HFFc6 (cell line): ENCODE measurements at regions not wholly inside any gene's neighbourhood (a gene's known extent, or its start where the extent isn't known, plus 50 kb on each side); places are given as distances from the start of the nearest gene placed in this dataset.
A peak's percentile ranks its signal among the peaks of the same experiment; 100 is the strongest.
"Not testable (repeated sequence)": the region's sequence is repeated elsewhere in the genome, so short reads cannot be mapped to it uniquely, and the experiment has no call there.

Experiments
- DNase-seq: peaks from one replicate; pipeline ENCODE4 v3.0.0-alpha.2; 2018
- H3K27ac Mint-ChIP-seq: 2 replicates; pipeline ENCODE4 v1.8.0; 2020; ENCODE audit warnings: mild to moderate bottlenecking, mixed read lengths
- H3K27me3 Mint-ChIP-seq: 2 replicates; pipeline ENCODE4 v1.8.0; 2021; ENCODE audit warnings: mild to moderate bottlenecking, moderate library complexity, mixed read lengths; ENCODE audit not compliant: insufficient read depth
- H3K36me3 Mint-ChIP-seq: 2 replicates; pipeline ENCODE4 v1.8.0; 2021; ENCODE audit warnings: low read depth, mixed read lengths
- H3K4me1 Mint-ChIP-seq: 2 replicates; pipeline ENCODE4 v1.8.0; 2020; ENCODE audit warnings: low read depth, mixed read lengths
- H3K4me3 Mint-ChIP-seq: 2 replicates; pipeline ENCODE4 v1.8.0; 2020; ENCODE audit warnings: mild to moderate bottlenecking, moderate library complexity, mixed read lengths
- H3K9me3 Mint-ChIP-seq: 2 replicates; pipeline ENCODE4 v1.8.0; 2020; ENCODE audit warnings: mild to moderate bottlenecking, mixed read lengths
- CTCF ChIP-seq: fragments of 200-600 bp; sonication (generic); IDR thresholded peaks from 2 replicates; pipeline ENCODE4 v1.5.0; 2021; ENCODE audit warnings: antibody characterized with exemption, mild to moderate bottlenecking

- Mint-ChIP-seq H3K4me3 (no peak overlapping the region), H3K4me1 (no peaks in the 10 kb centered on the region), H3K36me3 (no peaks in the 10 kb centered on the region), H3K27ac (no peak overlapping the region), H3K27me3 (peaks cover 22% of the 10 kb centered on the region), H3K9me3 (no peaks in the 10 kb centered on the region)
- DNase-seq: no peak
- 0 out of 2 replicates have a peak, but pooled peaks have one; percentile 19 for TF ChIP-seq CTCF
Measured at GRCh38 chr1:38152351-38153065, 105.9 kb upstream of the POU3F1 start.

GRCh38 chr1:38151399-38151798, 104.8 kb upstream of the POU3F1 start:
- H3K27ac Mint-ChIP-seq: no peak overlapping the region
- no peak for DNase-seq
- H3K4me3 Mint-ChIP-seq: no peak overlapping the region
- peaks cover 2% of the 10 kb centered on the region; the same call in 1 of the 2 replicates for H3K9me3 Mint-ChIP-seq
- no peak for TF ChIP-seq CTCF
- peaks cover 22% of the 10 kb centered on the region for H3K27me3 Mint-ChIP-seq
- H3K4me1 Mint-ChIP-seq: no peaks in the 10 kb centered on the region
- H3K36me3 Mint-ChIP-seq: no peaks in the 10 kb centered on the region

GRCh38 chr1:38146079-38146478, 99.5 kb upstream of the POU3F1 start:
- not testable (repeated sequence) for H3K27ac Mint-ChIP-seq, H3K36me3 Mint-ChIP-seq, DNase-seq, H3K4me1 Mint-ChIP-seq, H3K9me3 Mint-ChIP-seq, H3K4me3 Mint-ChIP-seq
- peaks cover 11% of the 10 kb centered on the region for H3K27me3 Mint-ChIP-seq

- H3K27ac Mint-ChIP-seq: no peak overlapping the region
- H3K9me3 Mint-ChIP-seq: peaks cover 10% of the 10 kb centered on the region
- DNase-seq: no peak
- no peak for TF ChIP-seq CTCF
- H3K4me1 Mint-ChIP-seq: peaks cover 34% of the 10 kb centered on the region
- H3K36me3 Mint-ChIP-seq: 0 out of 2 replicates have a peak, but pooled peaks cover 4% of the 10 kb centered on the region
- peaks cover 18% of the 10 kb centered on the region for H3K27me3 Mint-ChIP-seq
- no peak overlapping the region for H3K4me3 Mint-ChIP-seq
Measured at GRCh38 chr1:38142606-38143005, 96.0 kb upstream of the POU3F1 start.

- Mint-ChIP-seq H3K4me3 (no peak overlapping the region), H3K36me3 (0 out of 2 replicates have a peak, but pooled peaks cover 4% of the 10 kb centered on the region), H3K4me1 (peaks cover 34% of the 10 kb centered on the region), H3K27me3 (peaks cover 21% of the 10 kb centered on the region), H3K27ac (no peak overlapping the region), H3K9me3 (peaks cover 8% of the 10 kb centered on the region)
- no peak for TF ChIP-seq CTCF
- DNase-seq: no peak
Measured at GRCh38 chr1:38141483-38141882, 94.9 kb upstream of the POU3F1 start.

GRCh38 chr1:38139738-38140487, 93.3 kb upstream of the POU3F1 start:
- Mint-ChIP-seq H3K9me3 (no peaks in the 10 kb centered on the region), H3K4me3 (no peak overlapping the region), H3K4me1 (peaks cover 34% of the 10 kb centered on the region), H3K36me3 (no peaks in the 10 kb centered on the region), H3K27me3 (peaks cover 32% of the 10 kb centered on the region), H3K27ac (no peak overlapping the region)
- TF ChIP-seq CTCF: no peak
- no peak for DNase-seq
